ENCODE measurements at regions not wholly inside any gene's neighbourhood (a gene's known extent, or its start where the extent isn't known, plus 50 kb on each side); places are given as distances from the start of the nearest gene placed in this dataset.

DNA sequence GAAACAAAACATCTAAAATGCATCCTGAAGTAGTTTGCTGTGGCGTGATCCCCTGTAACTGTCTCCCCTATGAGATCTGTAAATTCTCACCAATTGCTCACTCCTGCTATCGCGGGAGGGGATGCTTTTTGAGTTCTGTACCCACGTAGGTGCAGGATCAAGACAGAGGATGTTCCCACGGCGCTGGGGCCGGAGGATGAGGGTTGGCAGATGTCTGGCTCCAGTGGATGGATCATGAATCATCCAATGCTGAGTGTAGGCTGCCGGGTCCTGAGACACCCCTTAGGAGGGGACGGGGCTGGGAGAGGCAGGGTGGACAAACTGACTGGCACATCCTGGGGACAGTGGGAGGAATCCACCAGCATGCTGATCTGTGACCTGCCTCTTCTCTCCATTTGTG lies 224.4 kb downstream of the USP6NL start:
- TF ChIP-seq, protein P1, sequence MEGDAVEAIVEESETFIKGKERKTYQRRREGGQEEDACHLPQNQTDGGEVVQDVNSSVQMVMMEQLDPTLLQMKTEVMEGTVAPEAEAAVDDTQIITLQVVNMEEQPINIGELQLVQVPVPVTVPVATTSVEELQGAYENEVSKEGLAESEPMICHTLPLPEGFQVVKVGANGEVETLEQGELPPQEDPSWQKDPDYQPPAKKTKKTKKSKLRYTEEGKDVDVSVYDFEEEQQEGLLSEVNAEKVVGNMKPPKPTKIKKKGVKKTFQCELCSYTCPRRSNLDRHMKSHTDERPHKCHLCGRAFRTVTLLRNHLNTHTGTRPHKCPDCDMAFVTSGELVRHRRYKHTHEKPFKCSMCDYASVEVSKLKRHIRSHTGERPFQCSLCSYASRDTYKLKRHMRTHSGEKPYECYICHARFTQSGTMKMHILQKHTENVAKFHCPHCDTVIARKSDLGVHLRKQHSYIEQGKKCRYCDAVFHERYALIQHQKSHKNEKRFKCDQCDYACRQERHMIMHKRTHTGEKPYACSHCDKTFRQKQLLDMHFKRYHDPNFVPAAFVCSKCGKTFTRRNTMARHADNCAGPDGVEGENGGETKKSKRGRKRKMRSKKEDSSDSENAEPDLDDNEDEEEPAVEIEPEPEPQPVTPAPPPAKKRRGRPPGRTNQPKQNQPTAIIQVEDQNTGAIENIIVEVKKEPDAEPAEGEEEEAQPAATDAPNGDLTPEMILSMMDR (IDR thresholded peaks at IDR 0.05): no peak
- no peak for TF ChIP-seq POLR2A (IDR thresholded peaks at IDR 0.05)
